Loucy (cell line): ENCODE measurements at regions not wholly inside any gene's neighbourhood (a gene's known extent, or its start where the extent isn't known, plus 50 kb on each side); places are given as distances from the start of the nearest gene placed in this dataset.

ENCODE experiments used
- H2AFZ ChIP-seq: fragments of 200-600 bp; sonication (generic); 2 replicates; pipeline ENCODE4 v1.6.0; 2016; ENCODE audit warnings: antibody characterized with exemption, mild to moderate bottlenecking, low read length, moderate library complexity
- H3F3A ChIP-seq: fragments of 200-600 bp; 2 replicates; pipeline ENCODE4 v1.6.0; 2016; ENCODE audit warnings: antibody characterized with exemption, low read depth, mild to moderate bottlenecking
- H3K27me3 ChIP-seq: fragments of 200-600 bp; sonication (generic); 2 replicates; pipeline ENCODE4 v1.6.1; 2014; ENCODE audit warnings: low read length, mild to moderate bottlenecking; ENCODE audit not compliant: insufficient read depth, poor library complexity, severe bottlenecking
- H3K36me3 ChIP-seq: fragments of 200-600 bp; sonication (generic); 2 replicates; pipeline ENCODE4 v1.6.1; 2016; ENCODE audit warnings: low read length; ENCODE audit not compliant: insufficient read depth
- H3K4me1 ChIP-seq: fragments of 200-600 bp; sonication (generic); 2 replicates; pipeline ENCODE4 v1.5.1; 2014; ENCODE audit warnings: low read length, mild to moderate bottlenecking; ENCODE audit not compliant: insufficient read depth, poor library complexity, severe bottlenecking
- H3K4me2 ChIP-seq: fragments of 200-600 bp; sonication (generic); 2 replicates; pipeline ENCODE4 v1.6.0; 2014; ENCODE audit warnings: antibody characterized with exemption, low read length, low read depth, mild to moderate bottlenecking; ENCODE audit not compliant: poor library complexity, severe bottlenecking
- H3K4me3 ChIP-seq: fragments of 200-600 bp; sonication (generic); 2 replicates; pipeline ENCODE4 v1.5.1; 2014; ENCODE audit warnings: low read length, mild to moderate bottlenecking, mixed read lengths; ENCODE audit not compliant: poor library complexity, severe bottlenecking
- H3K79me2 ChIP-seq: fragments of 200-600 bp; sonication (generic); 2 replicates; pipeline ENCODE4 v1.6.1; 2014; ENCODE audit warnings: low read length; ENCODE audit not compliant: insufficient read depth
- H3K9ac ChIP-seq: fragments of 200-600 bp; sonication (generic); 2 replicates; pipeline ENCODE4 v1.6.0; 2014; ENCODE audit warnings: mild to moderate bottlenecking, low read depth, low read length, moderate library complexity; ENCODE audit not compliant: poor library complexity, severe bottlenecking
- H3K9me2 ChIP-seq: fragments of 200-600 bp; sonication (generic); replicated peaks from 2 replicates; pipeline ENCODE4 v1.6.1; 2016; ENCODE audit warnings: low read depth, low read length, mixed read lengths
- H3K9me3 ChIP-seq: fragments of 200-600 bp; sonication (generic); 2 replicates; pipeline ENCODE4 v1.6.1; 2014; ENCODE audit warnings: mild to moderate bottlenecking, antibody characterized with exemption, low read length, low read depth; ENCODE audit not compliant: insufficient read depth
- H4K20me1 ChIP-seq: fragments of 200-600 bp; sonication (generic); 2 replicates; pipeline ENCODE4 v1.6.0; 2014; ENCODE audit warnings: antibody characterized with exemption, low read length, mild to moderate bottlenecking; ENCODE audit not compliant: insufficient read depth, poor library complexity, severe bottlenecking
- CTCF ChIP-seq: fragments of 200-600 bp; sonication (generic); conservative IDR thresholded peaks from 2 replicates; pipeline ENCODE4 v1.5.1; 2014; ENCODE audit warnings: mild to moderate bottlenecking, antibody characterized with exemption, low read length
- EZH2phosphoT487 ChIP-seq: fragments of 200-600 bp; IDR thresholded peaks from 2 replicates; pipeline ENCODE4 v1.6.1; 2018; ENCODE audit warnings: antibody characterized with exemption, mild to moderate bottlenecking, moderate library complexity, borderline replicate concordance

GRCh38 chr12:86550218-86551145, 294.3 kb upstream of the MGAT4C start:
- H3K9me3 ChIP-seq: no peaks in the 10 kb centered on the region
- H3K4me2 ChIP-seq: no peak overlapping the region
- no peaks in the 10 kb centered on the region for H3K27me3 ChIP-seq
- TF ChIP-seq EZH2phosphoT487 (no peak), CTCF (no peak)
- no peaks in the 10 kb centered on the region for H3F3A ChIP-seq
- H3K79me2 ChIP-seq: no peaks in the 10 kb centered on the region
- H3K4me1 ChIP-seq: no peaks in the 10 kb centered on the region
- no peak overlapping the region for H2AFZ ChIP-seq
- no peaks in the 10 kb centered on the region for H4K20me1 ChIP-seq
- no peak overlapping the region for H3K4me3 ChIP-seq
- no peaks in the 10 kb centered on the region for H3K36me3 ChIP-seq
- H3K9me2 ChIP-seq: no peaks in the 10 kb centered on the region
- H3K9ac ChIP-seq: no peak overlapping the region

- H2AFZ ChIP-seq: no peak overlapping the region
- no peaks in the 10 kb centered on the region for H3K9me2 ChIP-seq
- H3K36me3 ChIP-seq: no peaks in the 10 kb centered on the region
- no peaks in the 10 kb centered on the region for H3K79me2 ChIP-seq
- peaks cover 5% of the 10 kb centered on the region for H3K4me1 ChIP-seq
- no peaks in the 10 kb centered on the region for H3F3A ChIP-seq
- no peak overlapping the region for H3K9ac ChIP-seq
- no peak overlapping the region for H3K4me3 ChIP-seq
- no peaks in the 10 kb centered on the region for H3K9me3 ChIP-seq
- TF ChIP-seq EZH2phosphoT487 (no peak), CTCF (no peak)
- no peaks in the 10 kb centered on the region for H4K20me1 ChIP-seq
- no peak overlapping the region for H3K4me2 ChIP-seq
- no peaks in the 10 kb centered on the region for H3K27me3 ChIP-seq
Measured at GRCh38 chr12:86543716-86544115, 287.5 kb upstream of the MGAT4C start.

DNA sequence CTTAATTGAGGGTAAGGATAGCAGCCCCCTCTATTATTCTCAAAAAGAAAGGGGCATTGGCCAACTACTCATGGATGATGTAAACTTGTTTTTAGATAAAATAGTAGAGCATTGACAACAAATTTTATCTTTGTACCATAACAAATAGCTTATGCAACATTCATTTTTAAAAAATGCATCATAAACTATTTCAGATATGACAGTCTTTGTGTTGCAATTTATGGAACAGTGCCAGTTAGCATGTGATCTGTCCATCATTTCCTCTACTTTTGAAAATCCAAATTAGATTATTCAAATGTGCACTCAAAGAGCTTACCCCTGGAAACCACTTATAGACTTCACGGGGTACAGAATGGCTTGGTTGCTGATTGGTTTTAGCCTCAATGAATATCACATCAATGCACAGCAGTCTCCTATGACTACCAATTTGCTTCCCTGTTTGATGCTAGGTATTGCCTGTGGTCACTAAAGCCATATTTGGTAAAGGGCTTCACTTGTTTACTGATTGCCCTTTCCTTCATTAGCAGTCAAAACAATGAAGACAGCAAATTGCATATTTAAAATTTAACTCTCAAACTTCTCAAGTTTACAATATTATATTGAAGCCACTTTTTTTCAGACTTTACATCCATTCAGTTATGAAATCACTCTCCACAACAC, 274.9 kb upstream of the MGAT4C start:
- no peaks in the 10 kb centered on the region for H3K9me2 ChIP-seq
- H3K36me3 ChIP-seq: no peaks in the 10 kb centered on the region
- no peaks in the 10 kb centered on the region for H3K27me3 ChIP-seq
- no peaks in the 10 kb centered on the region for H3K9me3 ChIP-seq
- H3F3A ChIP-seq: no peaks in the 10 kb centered on the region
- H3K79me2 ChIP-seq: no peaks in the 10 kb centered on the region
- no peak for TF ChIP-seq EZH2phosphoT487
- no peak for TF ChIP-seq CTCF
- no peak overlapping the region for H3K4me2 ChIP-seq
- no peak overlapping the region for H2AFZ ChIP-seq
- no peak overlapping the region for H3K9ac ChIP-seq
- no peaks in the 10 kb centered on the region for H4K20me1 ChIP-seq
- H3K4me3 ChIP-seq: no peak overlapping the region
- no peaks in the 10 kb centered on the region for H3K4me1 ChIP-seq
